Activated naive CD8-positive, alpha-beta T cell treated with anti-CD3 and anti-CD28 coated beads, Interleukin-2, amount 50 U/mL, for 24 hours (primary cell): ENCODE measurements at regions not wholly inside any gene's neighbourhood (a gene's known extent, or its start where the extent isn't known, plus 50 kb on each side); places are given as distances from the start of the nearest gene placed in this dataset.
"Not testable (repeated sequence)": the region's sequence is repeated elsewhere in the genome, so short reads cannot be mapped to it uniquely, and the experiment has no call there.

Source experiments
- ATAC-seq: fragments of 150-1000 bp; cut with Tn5 transposase; one replicate; pipeline ENCODE4 v1.10.0; 2021
- DNase-seq: peaks from one replicate; pipeline ENCODE4 v3.0.0; 2021
- H3K27ac Mint-ChIP-seq: one replicate; pipeline ENCODE4 v1.8.0; 2021; ENCODE audit warnings: mild to moderate bottlenecking, mixed read lengths
- H3K27me3 Mint-ChIP-seq: one replicate; pipeline ENCODE4 v1.8.0; 2021; ENCODE audit warnings: mixed read lengths
- H3K36me3 Mint-ChIP-seq: one replicate; pipeline ENCODE4 v1.8.0; 2021; ENCODE audit warnings: low read depth, mixed read lengths
- H3K4me1 Mint-ChIP-seq: one replicate; pipeline ENCODE4 v1.8.0; 2021; ENCODE audit warnings: mixed read lengths
- H3K4me3 Mint-ChIP-seq: one replicate; pipeline ENCODE4 v1.8.0; 2021; ENCODE audit warnings: mild to moderate bottlenecking, moderate library complexity, mixed read lengths
- H3K9me3 Mint-ChIP-seq: one replicate; pipeline ENCODE4 v1.8.0; 2021; ENCODE audit warnings: mixed read lengths

DNA sequence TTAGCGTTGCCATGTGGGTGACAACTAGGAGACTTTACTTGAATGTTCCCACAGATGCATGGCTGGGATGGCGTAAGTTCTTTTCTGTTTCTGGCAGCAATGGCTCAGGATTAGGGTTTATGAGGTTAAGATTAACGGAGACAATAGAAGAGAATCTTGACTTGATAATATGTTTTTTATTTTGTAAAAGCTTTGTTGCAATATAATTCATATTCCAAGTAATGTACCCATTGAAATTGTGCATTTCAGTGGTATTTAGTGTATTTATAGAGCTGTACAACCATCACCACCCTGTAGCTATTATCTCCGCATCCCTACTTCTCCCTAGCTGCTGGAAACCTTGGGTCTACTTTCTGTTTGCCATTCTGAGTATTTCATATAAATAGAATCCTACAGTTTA, 349.2 kb downstream of the UTRN start:
- peaks cover 10% of the 10 kb centered on the region for H3K4me1 Mint-ChIP-seq
- no peaks in the 10 kb centered on the region for H3K27me3 Mint-ChIP-seq

DNA sequence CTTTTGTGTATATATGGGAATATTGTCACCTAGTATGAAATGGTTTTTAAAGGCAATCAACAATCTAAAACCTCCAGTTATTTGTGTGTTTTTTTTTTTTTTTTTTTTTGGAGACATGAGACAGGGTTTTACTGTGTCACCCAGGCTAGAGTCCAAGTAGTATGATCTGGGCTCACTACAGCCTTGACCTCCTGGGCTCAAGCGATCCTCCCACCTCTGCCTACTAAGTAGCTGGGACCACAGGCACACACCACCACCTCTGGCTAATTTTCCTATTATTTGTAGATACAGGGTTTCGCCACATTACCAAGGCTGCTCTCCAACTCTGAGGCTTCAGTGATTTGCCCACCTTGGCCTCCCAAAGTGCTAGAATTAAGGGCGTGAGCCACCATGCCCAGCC, 349.9 kb downstream of the UTRN start:
- no peak for DNase-seq
- ATAC-seq = no peak
- H3K27me3 Mint-ChIP-seq = no peaks in the 10 kb centered on the region
- no peaks in the 10 kb centered on the region for H3K36me3 Mint-ChIP-seq
- peaks cover 7% of the 10 kb centered on the region for H3K4me1 Mint-ChIP-seq
- no peak overlapping the region for H3K4me3 Mint-ChIP-seq
- no peak overlapping the region for H3K27ac Mint-ChIP-seq
- H3K9me3 Mint-ChIP-seq = no peaks in the 10 kb centered on the region

More for the DNA sequence above, 349.2 kb downstream of the UTRN start:
- H3K9me3 Mint-ChIP-seq = no peaks in the 10 kb centered on the region
- ATAC-seq = no peak
- H3K4me3 Mint-ChIP-seq = no peak overlapping the region
- no peak for DNase-seq
- H3K27ac Mint-ChIP-seq = no peak overlapping the region
- peaks cover 3% of the 10 kb centered on the region for H3K36me3 Mint-ChIP-seq

DNA sequence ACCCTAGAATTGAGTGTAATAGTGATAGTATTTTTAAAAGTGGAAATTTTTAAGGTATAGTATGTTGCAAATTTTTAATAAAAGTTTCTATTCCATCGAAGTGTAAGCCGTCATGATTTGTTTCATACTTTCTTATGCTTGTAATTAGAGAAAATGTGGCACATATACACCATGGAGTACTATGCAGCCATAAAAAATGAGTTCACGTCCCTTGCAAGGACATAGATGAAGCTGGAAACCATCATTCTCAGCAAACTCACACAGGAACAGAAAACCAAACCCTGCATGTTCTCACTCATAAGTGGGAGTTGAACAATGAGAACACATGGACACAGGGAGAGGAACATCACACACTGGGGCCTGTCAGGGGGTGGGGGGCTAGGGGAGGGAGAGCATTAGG, 350.9 kb downstream of the UTRN start:
- DNase-seq, H3K36me3 Mint-ChIP-seq, H3K9me3 Mint-ChIP-seq, H3K4me3 Mint-ChIP-seq, H3K4me1 Mint-ChIP-seq, H3K27me3 Mint-ChIP-seq, ATAC-seq, H3K27ac Mint-ChIP-seq: not testable (repeated sequence)

DNA sequence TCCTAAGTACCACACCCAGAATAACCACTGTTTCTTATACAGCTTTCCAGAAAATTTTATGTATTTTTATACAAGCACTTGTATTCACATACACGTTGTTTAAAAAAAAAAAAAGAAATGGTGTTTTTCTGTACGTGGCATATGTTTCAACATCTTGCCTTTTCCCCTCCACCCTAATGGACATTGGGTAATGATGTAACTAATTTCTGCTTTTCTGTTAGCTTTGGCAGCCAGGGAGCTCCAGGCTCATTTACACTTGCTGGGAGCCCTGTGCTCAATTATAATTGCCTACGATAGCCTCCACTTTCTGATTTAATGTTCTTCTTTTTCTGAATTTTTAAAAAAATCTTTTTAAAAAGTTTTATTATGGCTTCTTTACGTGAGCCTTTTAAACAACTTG, 352.4 kb downstream of the UTRN start:
- ATAC-seq (no peak), DNase-seq (no peak)
- Mint-ChIP-seq H3K27me3 (no peaks in the 10 kb centered on the region), H3K9me3 (no peaks in the 10 kb centered on the region), H3K36me3 (no peaks in the 10 kb centered on the region), H3K27ac (no peak overlapping the region), H3K4me1 (no peaks in the 10 kb centered on the region), H3K4me3 (no peak overlapping the region)

DNA sequence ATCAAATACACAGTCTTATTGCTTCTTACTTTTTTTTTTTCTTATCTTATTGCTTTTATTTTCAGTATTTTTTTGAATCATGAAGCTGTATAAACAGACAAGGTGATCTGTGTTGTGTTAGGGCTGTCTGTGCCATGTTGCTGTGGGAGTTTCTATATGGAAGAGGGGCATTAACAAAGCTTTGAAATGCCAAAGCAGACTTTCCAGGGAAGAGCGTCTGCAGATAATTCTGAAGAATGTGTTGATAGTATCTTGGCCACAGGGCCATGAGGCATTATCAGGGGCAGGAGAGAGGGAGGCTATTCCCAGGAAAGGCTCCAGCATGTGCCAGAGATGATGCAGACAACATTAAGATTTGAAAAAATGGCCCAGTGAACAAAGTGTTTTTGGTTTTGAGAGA, 354.5 kb downstream of the UTRN start:
- ATAC-seq = no peak
- H3K9me3 Mint-ChIP-seq = no peaks in the 10 kb centered on the region
- no peaks in the 10 kb centered on the region for H3K4me1 Mint-ChIP-seq
- H3K27ac Mint-ChIP-seq = no peak overlapping the region
- DNase-seq = no peak
- peaks cover 3% of the 10 kb centered on the region for H3K36me3 Mint-ChIP-seq
- H3K27me3 Mint-ChIP-seq = no peaks in the 10 kb centered on the region
- H3K4me3 Mint-ChIP-seq = no peak overlapping the region

DNA sequence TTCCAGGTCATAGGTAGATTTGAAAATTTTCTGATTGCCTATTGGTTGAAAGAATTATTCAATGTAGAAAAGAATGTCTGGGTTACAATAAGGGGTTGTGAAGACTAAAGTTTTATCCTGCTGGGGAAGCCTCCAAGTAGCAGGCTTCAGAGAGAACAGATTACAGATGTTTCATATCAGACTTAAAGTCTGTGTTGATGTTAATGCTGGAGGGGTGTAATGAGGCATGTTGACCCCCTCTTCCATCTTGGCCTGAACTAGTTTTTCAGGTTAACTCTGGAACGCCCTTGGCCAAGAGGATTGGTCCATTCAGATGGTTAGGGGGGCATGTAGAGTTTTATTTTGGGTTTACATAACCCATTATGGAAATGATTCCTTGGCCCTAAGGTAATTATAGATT, 356.2 kb downstream of the UTRN start:
- Mint-ChIP-seq H3K27ac (no peak overlapping the region), H3K36me3 (peaks cover 3% of the 10 kb centered on the region), H3K9me3 (no peaks in the 10 kb centered on the region), H3K27me3 (no peaks in the 10 kb centered on the region), H3K4me1 (peaks cover 2% of the 10 kb centered on the region), H3K4me3 (no peak overlapping the region)
- DNase-seq = no peak
- ATAC-seq = no peak

DNA sequence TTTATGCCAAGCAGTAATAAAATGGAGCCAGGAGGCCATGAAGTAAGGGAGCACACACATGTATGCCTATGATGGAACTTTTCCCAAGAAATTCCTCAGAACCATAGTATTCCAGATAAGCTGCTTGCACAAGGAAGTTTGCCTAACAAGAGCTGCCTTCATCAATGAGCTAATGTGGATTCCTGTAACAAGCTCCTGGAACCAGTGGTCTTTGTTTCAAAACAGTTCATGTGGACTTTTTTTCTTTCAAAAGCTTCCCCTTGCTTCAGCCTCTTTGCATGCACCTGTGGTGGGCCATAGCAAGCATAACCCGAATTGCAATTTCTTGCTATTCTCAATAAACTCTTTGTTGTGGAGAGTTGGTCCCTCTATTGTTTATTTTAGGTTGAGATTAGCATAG, 359.6 kb downstream of the UTRN start:
- no peaks in the 10 kb centered on the region for H3K27me3 Mint-ChIP-seq
- no peaks in the 10 kb centered on the region for H3K9me3 Mint-ChIP-seq
- H3K4me1 Mint-ChIP-seq = peaks cover 4% of the 10 kb centered on the region
- no peak for DNase-seq
- H3K36me3 Mint-ChIP-seq = peaks cover 13% of the 10 kb centered on the region
- no peak overlapping the region for H3K4me3 Mint-ChIP-seq
- ATAC-seq = no peak
- H3K27ac Mint-ChIP-seq = no peak overlapping the region

DNA sequence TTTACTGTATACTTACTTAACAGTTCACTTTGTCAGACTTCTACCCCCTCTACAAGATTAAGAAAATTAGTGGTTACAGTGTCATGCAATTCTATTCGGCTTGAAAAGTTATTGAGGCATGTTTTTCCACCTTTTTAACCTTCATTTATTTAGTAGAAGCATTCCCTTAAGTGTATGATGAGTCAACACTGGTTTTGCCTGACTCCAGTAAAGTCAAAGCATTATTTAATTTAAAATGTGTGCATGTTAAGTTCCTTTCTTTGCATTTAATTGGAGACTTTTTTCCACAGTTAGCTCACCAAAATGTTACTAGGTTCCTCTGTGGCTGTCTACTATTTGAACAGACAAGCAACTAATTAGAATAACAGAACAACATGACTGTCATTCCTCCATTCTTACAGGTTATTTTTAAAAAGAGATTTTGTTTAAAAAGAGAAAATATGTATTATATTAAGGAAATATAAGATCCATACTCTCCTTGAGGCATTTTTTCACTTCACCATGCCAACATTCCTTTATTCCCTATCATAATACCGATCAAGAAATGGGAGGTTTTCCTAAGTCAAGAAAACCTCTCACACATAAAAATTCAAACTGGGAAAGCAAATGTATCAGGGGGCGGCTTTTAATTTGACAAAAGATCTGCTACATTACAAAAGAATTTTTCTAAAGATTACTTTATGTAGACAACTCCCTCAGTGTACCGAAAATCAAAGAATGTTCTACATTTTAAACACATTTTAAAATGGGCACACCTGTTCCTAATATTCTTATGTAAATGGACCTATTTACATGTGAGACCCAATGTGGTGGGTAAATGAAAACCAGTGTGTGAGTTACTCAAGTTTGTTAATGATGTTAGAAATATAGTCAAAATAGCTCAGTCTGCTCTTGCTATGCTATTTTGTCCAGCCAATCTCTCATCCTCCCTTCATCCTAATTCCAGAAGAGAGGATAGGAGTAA, 361.2 kb downstream of the UTRN start:
- Mint-ChIP-seq H3K9me3 (no peaks in the 10 kb centered on the region), H3K27me3 (no peaks in the 10 kb centered on the region), H3K4me3 (no peak overlapping the region), H3K36me3 (peaks cover 16% of the 10 kb centered on the region), H3K4me1 (peaks cover 4% of the 10 kb centered on the region), H3K27ac (no peak overlapping the region)
- ATAC-seq = no peak
- no peak for DNase-seq

DNA sequence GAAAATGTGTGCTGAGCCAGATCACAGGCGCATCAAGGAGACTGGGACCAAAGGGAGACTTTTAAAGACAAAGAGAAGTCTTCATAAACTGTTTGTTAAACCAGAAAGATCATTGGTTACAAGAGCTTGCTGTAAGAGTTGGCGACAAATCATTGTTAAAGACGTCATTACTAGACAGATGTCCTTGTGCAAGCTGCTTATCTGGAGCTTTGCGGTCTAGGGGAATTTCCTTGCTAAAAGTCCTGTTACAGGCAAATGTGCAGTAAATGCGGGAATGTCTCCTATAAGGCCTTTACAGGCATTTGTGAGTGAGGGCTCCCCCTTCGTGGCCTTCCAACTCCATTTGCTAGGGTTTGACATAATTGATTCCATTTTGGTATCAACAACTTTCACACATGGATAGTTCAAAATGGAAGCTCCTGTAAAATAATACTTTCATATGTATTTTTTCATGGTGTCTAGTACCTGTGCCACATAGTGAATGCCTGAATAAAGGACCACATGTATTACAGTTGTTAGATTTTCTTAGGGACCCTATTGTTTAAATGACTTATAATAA, 362.4 kb downstream of the UTRN start:
- no peak for DNase-seq
- Mint-ChIP-seq H3K36me3 (peaks cover 16% of the 10 kb centered on the region), H3K4me3 (no peak overlapping the region), H3K4me1 (peaks cover 11% of the 10 kb centered on the region), H3K9me3 (no peaks in the 10 kb centered on the region), H3K27me3 (no peaks in the 10 kb centered on the region), H3K27ac (peak overlapping the region; percentile 19)
- no peak for ATAC-seq

DNA sequence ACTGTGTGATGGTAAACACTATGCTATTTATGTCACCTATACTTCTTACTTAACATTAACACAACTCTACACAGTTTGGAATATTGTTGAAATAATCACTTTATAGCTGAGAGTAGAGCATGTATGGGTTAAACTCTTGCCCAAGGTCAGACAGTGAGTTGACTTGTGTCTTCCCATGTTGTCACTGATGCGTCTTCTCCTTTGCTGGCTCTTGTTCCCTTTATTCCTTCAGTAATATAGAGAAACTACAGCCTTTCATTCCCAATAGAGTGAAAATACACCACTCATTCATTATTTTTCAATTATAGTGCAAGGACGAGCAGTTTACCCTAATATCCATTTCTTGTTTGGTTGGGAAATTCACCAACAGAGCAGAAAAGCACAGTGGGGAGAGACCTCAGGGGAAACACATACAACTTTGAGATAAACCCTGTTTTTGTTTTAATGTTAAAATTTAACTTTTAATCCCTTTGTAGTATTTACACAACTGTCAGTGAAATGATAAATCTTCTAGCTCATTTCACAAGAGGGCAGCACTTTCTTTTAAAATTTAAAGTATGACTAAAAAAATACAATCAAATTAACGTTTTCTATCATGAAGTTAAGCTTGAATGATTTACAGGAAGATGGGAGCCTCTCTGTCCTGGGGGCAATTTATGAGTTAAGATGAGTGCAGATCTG, 363.0 kb downstream of the UTRN start:
- Mint-ChIP-seq H3K4me3 (no peak overlapping the region), H3K36me3 (peaks cover 14% of the 10 kb centered on the region)

DNA sequence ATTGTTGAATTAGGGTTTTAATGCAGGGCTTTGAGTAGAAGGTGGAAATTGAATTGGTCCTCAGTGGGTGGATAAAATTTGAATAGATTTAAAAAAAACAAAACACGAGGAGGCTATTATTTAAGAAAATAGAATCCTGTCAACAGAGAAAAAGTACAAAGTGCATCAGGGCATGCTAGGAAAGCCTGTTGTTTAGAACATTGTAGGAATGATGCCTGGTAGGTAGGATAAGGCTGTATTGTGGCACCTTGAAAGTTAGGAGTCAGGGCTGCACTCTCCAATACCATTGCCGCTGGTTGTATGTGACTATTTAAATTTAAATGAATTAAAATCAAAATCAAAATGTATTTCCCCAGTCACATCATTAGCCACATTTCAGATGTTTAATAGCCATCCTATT, 363.9 kb downstream of the UTRN start:
- no peak overlapping the region for H3K27ac Mint-ChIP-seq
- DNase-seq (no peak), ATAC-seq (no peak)
- no peaks in the 10 kb centered on the region for H3K27me3 Mint-ChIP-seq
- H3K9me3 Mint-ChIP-seq = no peaks in the 10 kb centered on the region
- no peak overlapping the region for H3K4me3 Mint-ChIP-seq
- peaks cover 24% of the 10 kb centered on the region for H3K4me1 Mint-ChIP-seq
- H3K36me3 Mint-ChIP-seq = peaks cover 13% of the 10 kb centered on the region

More for the DNA sequence above, 363.0 kb downstream of the UTRN start:
- Mint-ChIP-seq H3K9me3 (no peaks in the 10 kb centered on the region), H3K27me3 (no peaks in the 10 kb centered on the region), H3K27ac (peak overlapping the region; percentile 19), H3K4me1 (peaks cover 16% of the 10 kb centered on the region)
- ATAC-seq = no peak
- DNase-seq = no peak

DNA sequence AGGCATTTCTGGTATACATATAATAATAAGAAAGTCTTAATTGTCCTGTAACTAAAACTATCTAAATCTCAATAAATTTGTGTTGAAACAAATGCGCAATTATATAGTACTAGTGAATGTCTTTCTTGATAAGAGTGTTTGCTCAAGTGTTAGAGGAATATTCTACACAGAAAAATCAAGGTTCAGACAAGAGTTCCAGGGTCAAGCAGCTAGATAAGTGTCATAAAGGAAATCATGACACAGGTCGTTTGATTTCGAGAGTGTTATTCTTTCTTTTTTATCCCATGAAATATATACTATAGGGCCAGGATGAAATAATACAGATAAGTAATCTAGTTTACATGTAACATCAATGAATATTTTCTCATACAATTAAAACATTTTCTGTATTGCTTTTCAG, 366.1 kb downstream of the UTRN start:
- Mint-ChIP-seq H3K4me1 (peaks cover 42% of the 10 kb centered on the region), H3K9me3 (no peaks in the 10 kb centered on the region), H3K4me3 (no peak overlapping the region), H3K36me3 (peaks cover 13% of the 10 kb centered on the region), H3K27me3 (no peaks in the 10 kb centered on the region), H3K27ac (no peak overlapping the region)
- ATAC-seq (no peak), DNase-seq (no peak)

DNA sequence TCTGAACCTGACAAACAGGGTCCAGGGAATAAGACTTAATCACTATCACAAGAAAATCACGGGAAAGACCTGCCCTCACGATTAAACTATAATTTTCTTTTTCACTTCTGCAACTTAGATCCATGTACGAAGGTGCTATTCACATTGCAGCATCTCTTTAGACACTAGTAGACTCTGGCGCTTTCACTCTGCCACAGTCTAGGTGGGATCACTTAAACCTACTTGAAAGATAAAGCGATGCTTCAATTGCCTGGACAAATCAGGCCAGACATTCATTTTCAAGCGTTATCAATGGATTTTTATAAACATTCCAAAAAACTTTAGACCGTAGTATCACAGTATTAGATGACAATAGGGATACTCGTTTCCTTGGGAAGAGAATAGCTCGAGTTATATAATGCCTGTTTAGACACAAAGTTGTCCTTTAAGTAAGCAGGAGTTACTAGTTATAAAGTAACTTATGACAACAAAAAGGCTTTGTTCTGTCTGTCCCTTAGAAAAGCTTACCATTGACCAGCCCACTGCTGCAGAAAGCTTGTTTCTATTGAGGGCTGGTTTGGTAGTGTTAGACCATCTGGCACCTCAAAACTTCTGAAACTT, 367.3 kb downstream of the UTRN start:
- Mint-ChIP-seq H3K27ac (no peak overlapping the region), H3K9me3 (no peaks in the 10 kb centered on the region), H3K27me3 (no peaks in the 10 kb centered on the region), H3K4me3 (no peak overlapping the region), H3K4me1 (peaks cover 42% of the 10 kb centered on the region), H3K36me3 (peaks cover 13% of the 10 kb centered on the region)
- DNase-seq (no peak), ATAC-seq (no peak)

DNA sequence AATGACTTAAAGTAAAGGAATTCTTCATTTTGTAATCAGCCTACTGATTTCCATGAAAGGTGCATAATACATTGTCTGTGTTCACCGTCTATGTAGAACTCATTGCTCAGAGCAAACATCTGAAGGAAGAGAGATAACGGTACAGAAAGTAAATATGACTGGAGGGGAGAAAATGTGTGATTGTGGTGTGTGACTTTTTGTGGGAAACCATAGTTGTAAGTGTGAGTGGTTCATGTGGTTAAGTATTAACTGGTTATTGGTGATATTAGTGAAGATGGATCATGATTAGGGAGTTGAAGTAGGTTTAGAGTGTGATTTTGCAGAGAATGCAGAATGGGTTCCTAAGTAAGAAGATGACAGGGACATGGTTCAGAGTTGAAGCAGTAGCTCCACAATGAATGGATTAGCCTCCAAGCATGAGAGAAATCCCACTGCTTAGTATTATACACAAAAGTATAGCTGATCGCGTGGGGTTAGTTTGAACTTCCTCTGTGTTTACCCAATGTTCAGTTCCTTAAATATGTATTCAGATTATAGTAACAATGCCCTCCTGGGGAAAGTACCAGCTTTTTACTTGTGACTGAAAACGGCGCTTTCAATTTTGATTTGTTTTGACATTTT, 368.9 kb downstream of the UTRN start:
- Mint-ChIP-seq H3K27me3 (no peaks in the 10 kb centered on the region), H3K4me1 (peaks cover 54% of the 10 kb centered on the region), H3K4me3 (peak overlapping the region; percentile 21), H3K27ac (peak overlapping the region; percentile 56), H3K36me3 (peaks cover 8% of the 10 kb centered on the region), H3K9me3 (peaks cover 3% of the 10 kb centered on the region)
- ATAC-seq = peak; percentile 71
- DNase-seq = no peak
